Endodermal cell (in vitro differentiated cells): ENCODE measurements at regions not wholly inside any gene's neighbourhood (a gene's known extent, or its start where the extent isn't known, plus 50 kb on each side); places are given as distances from the start of the nearest gene placed in this dataset.

Source experiments
- DNase-seq: peaks from one replicate; pipeline ENCODE4 v3.0.0-alpha.2; 2017
- H3K27ac ChIP-seq: 2 replicates; pipeline ENCODE4 v1.5.1; 2013; ENCODE audit warnings: mild to moderate bottlenecking, low read depth, low read length, moderate library complexity
- H3K27me3 ChIP-seq: 2 replicates; pipeline ENCODE4 v1.6.1; 2013; ENCODE audit warnings: mild to moderate bottlenecking, low read length, moderate library complexity; ENCODE audit not compliant: insufficient read depth, control insufficient read depth, poor library complexity, severe bottlenecking
- H3K36me3 ChIP-seq: 2 replicates; pipeline ENCODE4 v1.7.0; 2013; ENCODE audit warnings: mild to moderate bottlenecking, low read length, moderate library complexity; ENCODE audit not compliant: control insufficient read depth, insufficient read depth
- H3K4me1 ChIP-seq: one replicate; pipeline ENCODE4 v1.7.0; 2013; ENCODE audit warnings: low read length; ENCODE audit not compliant: control insufficient read depth, insufficient read depth
- H3K4me3 ChIP-seq: 2 replicates; pipeline ENCODE4 v1.5.1; 2013; ENCODE audit warnings: mild to moderate bottlenecking, low read length, moderate library complexity
- H3K9ac ChIP-seq: 2 replicates; pipeline ENCODE4 v1.6.1; 2013; ENCODE audit warnings: mild to moderate bottlenecking, low read length, moderate library complexity; ENCODE audit not compliant: poor library complexity, severe bottlenecking; ENCODE audit errors: extremely low read depth
- H3K9me3 ChIP-seq: 2 replicates; pipeline ENCODE4 v1.6.1; 2013; ENCODE audit warnings: mild to moderate bottlenecking, low read length, moderate library complexity; ENCODE audit not compliant: control insufficient read depth
- H3K27ac Mint-ChIP-seq: 2 replicates; pipeline ENCODE4 v1.8.0; 2020; ENCODE audit warnings: mixed read lengths
- H3K27me3 Mint-ChIP-seq: 2 replicates; pipeline ENCODE4 v1.8.0; 2021; ENCODE audit warnings: mild to moderate bottlenecking, mixed read lengths; ENCODE audit not compliant: insufficient read depth
- H3K36me3 Mint-ChIP-seq: 2 replicates; pipeline ENCODE4 v1.8.0; 2020; ENCODE audit warnings: low read depth, mixed read lengths
- H3K4me1 Mint-ChIP-seq: 2 replicates; pipeline ENCODE4 v1.8.0; 2020; ENCODE audit warnings: mixed read lengths
- H3K4me3 Mint-ChIP-seq: 2 replicates; pipeline ENCODE4 v1.8.0; 2020; ENCODE audit warnings: mild to moderate bottlenecking, moderate library complexity, mixed read lengths
- H3K9me3 Mint-ChIP-seq: 2 replicates; pipeline ENCODE4 v1.8.0; 2020; ENCODE audit warnings: mild to moderate bottlenecking, mixed read lengths
- CTCF ChIP-seq: fragments of 200-600 bp; sonication (generic); conservative IDR thresholded peaks from 2 replicates; pipeline ENCODE4 v1.5.0; 2021; ENCODE audit warnings: antibody characterized with exemption, mild to moderate bottlenecking
- WGBS, 2 experiments: methylation state at CpG; one replicate each; pipeline versions ENCODE4 v1.1.5 to v1.1.7; 2013; ENCODE audit warnings: missing lambda C conversion rate in 2 of 2, mixed read lengths in 1 of 2; ENCODE audit not compliant: insufficient coverage in 1 of 2, insufficient read length in 1 of 2; 5-methylcytosine and 5-hydroxymethylcytosine counted together

- no peak for DNase-seq
- no peak overlapping the region for H3K9ac ChIP-seq
- H3K9me3 Mint-ChIP-seq: no peaks in the 10 kb centered on the region
- no peaks in the 10 kb centered on the region for H3K36me3 Mint-ChIP-seq
- no peaks in the 10 kb centered on the region for H3K4me1 ChIP-seq
- H3K27ac Mint-ChIP-seq: no peak overlapping the region
- no peak overlapping the region for H3K27ac ChIP-seq
- H3K4me3 Mint-ChIP-seq: no peak overlapping the region
- TF ChIP-seq CTCF: no peak
- no peaks in the 10 kb centered on the region for H3K9me3 ChIP-seq
- H3K4me1 Mint-ChIP-seq: no peaks in the 10 kb centered on the region
- no peaks in the 10 kb centered on the region for H3K27me3 Mint-ChIP-seq
- no peaks in the 10 kb centered on the region for H3K36me3 ChIP-seq
- no peaks in the 10 kb centered on the region for H3K27me3 ChIP-seq
- no peak overlapping the region for H3K4me3 ChIP-seq
These were observed 54.9 kb upstream of the ZBTB18 start for GRCh38 chr1:243996223-243996622.

- H3K4me1 ChIP-seq: no peaks in the 10 kb centered on the region
- H3K27me3 ChIP-seq: no peaks in the 10 kb centered on the region
- Mint-ChIP-seq H3K27me3 (no peaks in the 10 kb centered on the region), H3K4me3 (no peak overlapping the region), H3K4me1 (no peaks in the 10 kb centered on the region), H3K36me3 (no peaks in the 10 kb centered on the region), H3K27ac (no peak overlapping the region), H3K9me3 (peaks cover 12% of the 10 kb centered on the region)
- H3K36me3 ChIP-seq: no peaks in the 10 kb centered on the region
- H3K9ac ChIP-seq: no peak overlapping the region
- H3K4me3 ChIP-seq: no peak overlapping the region
- TF ChIP-seq CTCF: no peak
- no peak overlapping the region for H3K27ac ChIP-seq
- WGBS, 2 experiments: 69 to 94% methylated on average over 2 to 3 of the region's 3 CpGs
- DNase-seq: no peak
- no peaks in the 10 kb centered on the region for H3K9me3 ChIP-seq
These were observed 59.4 kb upstream of the ZBTB18 start for GRCh38 chr1:243991650-243992049.

- Histone ChIP-seq H3K4me3 (no peak overlapping the region), H3K27me3 (no peaks in the 10 kb centered on the region), H3K36me3 (no peaks in the 10 kb centered on the region), H3K27ac (no peak overlapping the region), H3K4me1 (no peaks in the 10 kb centered on the region), H3K9ac (no peak overlapping the region), H3K9me3 (no peaks in the 10 kb centered on the region)
- Mint-ChIP-seq H3K4me1 (no peaks in the 10 kb centered on the region), H3K27ac (no peak overlapping the region), H3K36me3 (no peaks in the 10 kb centered on the region), H3K4me3 (no peak overlapping the region), H3K27me3 (no peaks in the 10 kb centered on the region), H3K9me3 (peaks cover 1% of the 10 kb centered on the region)
- DNase-seq: no peak
- TF ChIP-seq CTCF: no peak
- 90 to 99% methylated on average over 9 to 10 of the region's 10 CpGs for WGBS, 2 experiments
These were observed 66.3 kb upstream of the ZBTB18 start for GRCh38 chr1:243984788-243985187.
